ENCODE measurements at regions not wholly inside any gene's neighbourhood (a gene's known extent, or its start where the extent isn't known, plus 50 kb on each side); places are given as distances from the start of the nearest gene placed in this dataset.

DNA sequence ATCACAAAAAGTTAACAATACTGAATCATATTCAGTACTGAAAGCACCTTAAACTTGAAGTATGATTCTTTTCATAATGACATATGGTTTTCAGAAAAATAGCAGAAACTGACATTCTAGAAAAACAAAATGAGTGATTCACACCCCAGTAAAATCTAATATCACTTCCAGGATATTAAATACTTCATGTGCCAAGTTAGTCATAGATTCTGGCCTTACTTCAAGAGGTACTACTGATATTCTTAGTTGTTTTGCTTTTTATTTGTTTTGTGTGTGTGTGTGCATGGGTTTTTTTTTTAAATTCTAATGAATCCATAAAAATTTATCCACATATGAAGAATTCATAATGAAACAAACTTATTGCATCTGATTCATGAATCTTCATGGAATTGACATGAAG, 207.9 kb upstream of the UFM1 start:
- TF ChIP-seq, protein P1, sequence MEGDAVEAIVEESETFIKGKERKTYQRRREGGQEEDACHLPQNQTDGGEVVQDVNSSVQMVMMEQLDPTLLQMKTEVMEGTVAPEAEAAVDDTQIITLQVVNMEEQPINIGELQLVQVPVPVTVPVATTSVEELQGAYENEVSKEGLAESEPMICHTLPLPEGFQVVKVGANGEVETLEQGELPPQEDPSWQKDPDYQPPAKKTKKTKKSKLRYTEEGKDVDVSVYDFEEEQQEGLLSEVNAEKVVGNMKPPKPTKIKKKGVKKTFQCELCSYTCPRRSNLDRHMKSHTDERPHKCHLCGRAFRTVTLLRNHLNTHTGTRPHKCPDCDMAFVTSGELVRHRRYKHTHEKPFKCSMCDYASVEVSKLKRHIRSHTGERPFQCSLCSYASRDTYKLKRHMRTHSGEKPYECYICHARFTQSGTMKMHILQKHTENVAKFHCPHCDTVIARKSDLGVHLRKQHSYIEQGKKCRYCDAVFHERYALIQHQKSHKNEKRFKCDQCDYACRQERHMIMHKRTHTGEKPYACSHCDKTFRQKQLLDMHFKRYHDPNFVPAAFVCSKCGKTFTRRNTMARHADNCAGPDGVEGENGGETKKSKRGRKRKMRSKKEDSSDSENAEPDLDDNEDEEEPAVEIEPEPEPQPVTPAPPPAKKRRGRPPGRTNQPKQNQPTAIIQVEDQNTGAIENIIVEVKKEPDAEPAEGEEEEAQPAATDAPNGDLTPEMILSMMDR (IDR thresholded peaks at IDR 0.05; ENCODE audit: poor library complexity, severe bottlenecking): no peak
- peaks cover 3% of the 10 kb centered on the region for H3K4me1 ChIP-seq (ENCODE audit: insufficient read depth, poor library complexity, severe bottlenecking)
- no peaks in the 10 kb centered on the region for H3K9me3 ChIP-seq (ENCODE audit: severe bottlenecking)

DNA sequence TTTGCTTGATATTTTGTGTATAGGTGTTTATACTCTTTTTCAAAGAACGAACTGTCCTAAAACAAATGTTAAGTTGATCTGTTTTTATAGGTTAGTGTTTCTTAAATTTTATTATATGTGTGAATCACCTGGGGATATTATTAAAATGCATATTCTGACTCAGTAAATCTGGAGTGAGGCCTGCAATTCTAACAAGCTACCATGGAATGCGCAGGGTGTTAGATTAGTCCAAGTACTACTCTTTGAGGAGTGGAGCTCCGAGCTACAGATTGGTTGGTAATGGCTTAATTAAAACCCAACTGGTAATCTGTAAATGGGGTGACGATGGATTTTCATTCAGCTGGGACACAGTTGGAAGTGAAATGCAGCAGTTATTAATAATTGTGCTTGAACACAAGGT, 214.1 kb upstream of the UFM1 start:
- H3K36me3 ChIP-seq (ENCODE audit: low read depth): no peaks in the 10 kb centered on the region
- DNase-seq (ENCODE audit: low spot score): no peak
- ATAC-seq (ENCODE audit: low read depth): no peak
- TF ChIP-seq, protein P1 (IDR thresholded peaks at IDR 0.05; ENCODE audit: poor library complexity, severe bottlenecking): no peak
- no peaks in the 10 kb centered on the region for H3K27me3 ChIP-seq (ENCODE audit: insufficient read depth, poor library complexity, severe bottlenecking)
- H3K27ac ChIP-seq (ENCODE audit: poor library complexity, severe bottlenecking): no peak overlapping the region
- H3K4me3 ChIP-seq (ENCODE audit: severe bottlenecking): no peak overlapping the region
- no peaks in the 10 kb centered on the region for H3K4me1 ChIP-seq (ENCODE audit: insufficient read depth, poor library complexity, severe bottlenecking)
- no peaks in the 10 kb centered on the region for H3K9me3 ChIP-seq (ENCODE audit: severe bottlenecking)

More for the DNA sequence above, 207.9 kb upstream of the UFM1 start:
- H3K27ac ChIP-seq (ENCODE audit: poor library complexity, severe bottlenecking): no peak overlapping the region
- no peaks in the 10 kb centered on the region for H3K27me3 ChIP-seq (ENCODE audit: insufficient read depth, poor library complexity, severe bottlenecking)
- ATAC-seq (ENCODE audit: low read depth): 0 out of 3 replicates have a peak, but pooled peaks have one; percentile 40
- H3K36me3 ChIP-seq (ENCODE audit: low read depth): no peaks in the 10 kb centered on the region
- DNase-seq (ENCODE audit: low spot score): no peak
- no peak overlapping the region for H3K4me3 ChIP-seq (ENCODE audit: severe bottlenecking)

DNA sequence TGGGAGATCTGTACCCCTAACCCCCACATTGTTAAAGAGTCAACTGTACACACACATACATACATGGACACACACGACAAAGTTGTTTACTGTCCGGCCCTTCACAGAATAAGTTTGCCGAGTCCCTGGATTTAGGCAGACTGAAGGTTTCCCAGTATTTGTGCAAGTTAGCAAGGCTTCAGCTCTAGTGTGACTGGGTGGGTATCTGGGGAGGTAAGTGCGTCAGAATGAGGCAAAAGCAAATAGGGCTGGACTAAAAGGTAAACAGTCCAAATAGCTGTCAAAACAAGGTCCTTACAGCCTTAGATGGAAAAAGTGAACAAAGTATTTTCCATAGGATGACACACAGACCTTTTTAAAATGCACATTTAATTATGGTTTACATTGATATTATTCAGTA, 228.4 kb upstream of the UFM1 start:
- TF ChIP-seq, protein P1 (IDR thresholded peaks at IDR 0.05; ENCODE audit: poor library complexity, severe bottlenecking): no peak
- Histone ChIP-seq H3K9me3 (ENCODE audit: severe bottlenecking) (no peaks in the 10 kb centered on the region), H3K36me3 (ENCODE audit: low read depth) (no peaks in the 10 kb centered on the region), H3K4me3 (ENCODE audit: severe bottlenecking) (no peak overlapping the region), H3K4me1 (ENCODE audit: insufficient read depth, poor library complexity, severe bottlenecking) (no peaks in the 10 kb centered on the region), H3K27ac (ENCODE audit: poor library complexity, severe bottlenecking) (no peak overlapping the region), H3K27me3 (ENCODE audit: insufficient read depth, poor library complexity, severe bottlenecking) (no peaks in the 10 kb centered on the region)
- DNase-seq (ENCODE audit: low spot score) (no peak), ATAC-seq (ENCODE audit: low read depth) (no peak)

DNA sequence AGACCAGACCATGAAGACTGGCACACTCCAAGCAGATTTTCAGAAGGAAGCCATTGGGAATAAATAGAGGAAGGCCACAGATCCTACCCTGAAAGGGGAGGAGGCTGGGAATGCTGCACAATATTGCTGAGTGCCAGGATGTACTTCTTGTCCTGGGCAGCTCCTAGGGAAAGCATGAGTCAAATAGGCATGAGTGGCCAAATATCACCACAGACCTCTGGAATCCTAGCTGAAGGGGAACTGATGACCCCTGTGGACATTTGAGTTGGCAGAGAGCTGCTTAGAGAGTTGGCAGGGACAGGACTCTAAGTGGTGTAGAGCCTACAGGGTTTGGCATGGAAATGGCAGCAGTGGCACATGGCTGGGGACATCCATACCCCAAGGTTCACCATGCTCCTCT, 234.3 kb upstream of the TRPC4 start:
- H3K36me3 ChIP-seq (ENCODE audit: low read depth): no peaks in the 10 kb centered on the region
- H3K27ac ChIP-seq (ENCODE audit: poor library complexity, severe bottlenecking): no peak overlapping the region
- no peaks in the 10 kb centered on the region for H3K4me1 ChIP-seq (ENCODE audit: insufficient read depth, poor library complexity, severe bottlenecking)
- TF ChIP-seq, protein P1 (IDR thresholded peaks at IDR 0.05; ENCODE audit: poor library complexity, severe bottlenecking): no peak
- DNase-seq (ENCODE audit: low spot score) (no peak), ATAC-seq (ENCODE audit: low read depth) (no peak)
- no peak overlapping the region for H3K4me3 ChIP-seq (ENCODE audit: severe bottlenecking)
- H3K9me3 ChIP-seq (ENCODE audit: severe bottlenecking): no peaks in the 10 kb centered on the region
- no peaks in the 10 kb centered on the region for H3K27me3 ChIP-seq (ENCODE audit: insufficient read depth, poor library complexity, severe bottlenecking)

DNA sequence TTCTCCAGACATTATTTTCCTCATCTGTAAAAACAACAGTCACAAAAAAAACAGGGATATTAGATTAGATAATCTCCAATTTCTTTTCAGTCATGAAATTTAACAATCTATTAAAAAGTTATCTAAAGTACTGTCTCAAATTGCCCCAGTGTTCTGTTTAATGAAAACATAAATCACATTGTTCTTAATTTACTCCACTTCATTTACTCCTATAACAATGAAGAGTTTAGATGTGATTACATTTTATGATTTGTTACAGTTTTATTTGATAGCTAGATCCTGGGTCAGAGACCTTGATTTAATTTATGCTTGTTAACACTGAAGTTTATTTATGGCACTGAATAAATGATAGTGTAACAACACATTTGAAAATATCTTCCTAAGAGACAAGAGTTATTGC, 230.2 kb upstream of the TRPC4 start:
- DNase-seq (ENCODE audit: low spot score): no peak
- H3K4me3 ChIP-seq (ENCODE audit: severe bottlenecking): no peak overlapping the region
- H3K4me1 ChIP-seq (ENCODE audit: insufficient read depth, poor library complexity, severe bottlenecking): no peaks in the 10 kb centered on the region
- no peaks in the 10 kb centered on the region for H3K36me3 ChIP-seq (ENCODE audit: low read depth)
- no peak for ATAC-seq (ENCODE audit: low read depth)
- TF ChIP-seq, protein P1 (IDR thresholded peaks at IDR 0.05; ENCODE audit: poor library complexity, severe bottlenecking): no peak
- no peaks in the 10 kb centered on the region for H3K9me3 ChIP-seq (ENCODE audit: severe bottlenecking)
- no peaks in the 10 kb centered on the region for H3K27me3 ChIP-seq (ENCODE audit: insufficient read depth, poor library complexity, severe bottlenecking)
- H3K27ac ChIP-seq (ENCODE audit: poor library complexity, severe bottlenecking): no peak overlapping the region
